ENCODE measurements at regions not wholly inside any gene's neighbourhood (a gene's known extent, or its start where the extent isn't known, plus 50 kb on each side); places are given as distances from the start of the nearest gene placed in this dataset.

DNA sequence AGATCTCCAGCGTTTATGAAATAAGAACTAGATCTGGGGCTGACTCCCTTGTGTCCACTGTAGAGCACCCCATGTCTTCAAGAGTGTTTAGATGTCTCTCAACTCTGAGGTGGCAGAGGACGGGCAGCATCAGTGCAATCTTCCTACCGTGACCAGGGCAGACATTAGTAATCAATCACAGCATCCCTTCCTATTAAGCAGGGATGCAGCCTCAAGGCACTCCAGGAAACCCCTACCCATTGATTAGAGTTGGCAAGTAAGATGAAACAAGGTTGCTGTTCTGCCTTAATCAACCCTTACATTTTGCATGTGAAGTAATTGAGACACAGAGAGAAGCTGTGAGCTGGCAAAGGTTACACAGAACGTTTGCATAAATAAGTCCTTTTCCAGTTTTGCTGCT lies 283.7 kb upstream of the ZMIZ1 start:
- peaks cover 5 to 8% of the 10 kb centered on the region in 2 experiments; a peak in 3 of 4 replicates for H3K4me1 ChIP-seq (ENCODE audit: control insufficient read depth in 1 of 2, insufficient read depth in 2 of 2, low read depth in 1 of 2, low read length in 1 of 2)
- no peaks in the 10 kb centered on the region for H4K20me1 ChIP-seq (ENCODE audit: insufficient read depth)
- no peaks in the 10 kb centered on the region for H3F3A ChIP-seq (replicated peaks; ENCODE audit: insufficient read depth)
- H3K79me2 ChIP-seq (ENCODE audit: insufficient read depth), result no peaks in the 10 kb centered on the region
- no peaks in the 10 kb centered on the region for H3K9me3 ChIP-seq
- no peak overlapping the region for H3K9ac ChIP-seq
- POLR2A ChIA-PET, result interaction anchor here (1.6 kb wide), 1 partner anchor 8 kb away, joined by 4 read pairs; no protein-coding TSS in a partner anchor
- no peak overlapping the region for H3K4me3 ChIP-seq (ENCODE audit: low read depth in 2 of 2, low read length in 1 of 2)
- no peak overlapping the region for H3K4me2 ChIP-seq
- CTCF ChIA-PET, result no interaction called here
- no peak for TF ChIP-seq POLR2AphosphoS5 (IDR thresholded peaks at IDR 0.05; ENCODE audit: low read depth, low read length)
- no peak for TF ChIP-seq FOSL2 (IDR thresholded peaks at IDR 0.05; ENCODE audit: borderline replicate concordance, low read depth)
- no peak overlapping the region for H2AFZ ChIP-seq (ENCODE audit: low read depth)
- DNase-seq, result no peak
- WGBS (ENCODE audit: low lambda C conversion rate), result 92% methylated on average over 4 of the region's 4 CpGs
- H3K27ac ChIP-seq (ENCODE audit: low read depth in 2 of 2, low read length in 1 of 2), result no peak overlapping the region
- H3K9me2 ChIP-seq, result no peaks in the 10 kb centered on the region
- H3K36me3 ChIP-seq (replicated peaks in 1 of 2; ENCODE audit: control insufficient read depth in 1 of 2, insufficient read depth in 2 of 2, low read length in 1 of 2), result no peaks in the 10 kb centered on the region
- no peaks in the 10 kb centered on the region; the same call in 1 of the 2 replicates for H3K27me3 ChIP-seq (ENCODE audit: insufficient read depth)

DNA sequence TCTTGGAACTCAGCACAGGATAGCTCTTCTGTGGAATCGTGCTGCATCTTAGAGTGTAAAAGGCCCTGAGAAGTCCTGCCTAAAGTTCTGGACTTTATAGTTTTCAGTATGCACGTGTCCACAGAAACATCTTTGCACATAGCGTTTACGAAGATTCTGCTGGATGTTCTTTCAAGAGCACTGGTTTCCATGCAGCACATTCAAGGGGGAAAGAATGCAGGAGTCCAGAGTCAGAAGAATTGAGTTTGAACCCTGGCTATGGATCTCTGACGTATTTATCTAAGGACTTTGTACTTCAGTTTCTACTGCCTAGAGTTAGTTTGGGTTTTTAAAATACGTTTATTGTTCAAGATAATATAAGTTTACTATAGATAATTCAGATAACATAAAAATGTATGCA lies 282.8 kb upstream of the ZMIZ1 start:
- TF ChIP-seq MEF2A (IDR thresholded peaks at IDR 0.05; ENCODE audit: borderline replicate concordance, low read depth) (no peak), GATA2 (CRISPR knock-in tag; IDR thresholded peaks at IDR 0.05) (no peak), REST (IDR thresholded peaks at IDR 0.05; ENCODE audit: low read depth, low read length) (no peak), MXI1 (IDR thresholded peaks at IDR 0.05; ENCODE audit: low read depth, low read length) (no peak), TAF1 (IDR thresholded peaks at IDR 0.05; ENCODE audit: borderline replicate concordance, low read depth, low read length) (no peak), ELF1 (IDR thresholded peaks at IDR 0.05) (no peak), ZBTB33 (IDR thresholded peaks at IDR 0.05; ENCODE audit: borderline replicate concordance, low read depth) (no peak), RFX5 (IDR thresholded peaks at IDR 0.05; ENCODE audit: low read length) (no peak), FOSL2 (IDR thresholded peaks at IDR 0.05; ENCODE audit: borderline replicate concordance, low read depth) (no peak), TCF12 (IDR thresholded peaks at IDR 0.05) (no peak), CHD2 (IDR thresholded peaks at IDR 0.05; ENCODE audit: low read length, partially characterized antibody) (no peak), NRF1 (IDR thresholded peaks at IDR 0.05; ENCODE audit: low read depth, low read length) (no peak), SMC3 (IDR thresholded peaks at IDR 0.05; ENCODE audit: low read depth, low read length) (no peak), FOXJ3 (CRISPR knock-in tag; IDR thresholded peaks at IDR 0.05) (no peak), RCOR1 (IDR thresholded peaks at IDR 0.05; ENCODE audit: low read length) (no peak), GABPA (IDR thresholded peaks at IDR 0.05; ENCODE audit: low read depth) (no peak)
- TF ChIP-seq, protein P1, sequence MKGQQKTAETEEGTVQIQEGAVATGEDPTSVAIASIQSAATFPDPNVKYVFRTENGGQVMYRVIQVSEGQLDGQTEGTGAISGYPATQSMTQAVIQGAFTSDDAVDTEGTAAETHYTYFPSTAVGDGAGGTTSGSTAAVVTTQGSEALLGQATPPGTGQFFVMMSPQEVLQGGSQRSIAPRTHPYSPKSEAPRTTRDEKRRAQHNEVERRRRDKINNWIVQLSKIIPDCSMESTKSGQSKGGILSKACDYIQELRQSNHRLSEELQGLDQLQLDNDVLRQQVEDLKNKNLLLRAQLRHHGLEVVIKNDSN (IDR thresholded peaks at IDR 0.05; ENCODE audit: borderline replicate concordance, low read depth), result no peak
- TF ChIP-seq, protein P2, sequence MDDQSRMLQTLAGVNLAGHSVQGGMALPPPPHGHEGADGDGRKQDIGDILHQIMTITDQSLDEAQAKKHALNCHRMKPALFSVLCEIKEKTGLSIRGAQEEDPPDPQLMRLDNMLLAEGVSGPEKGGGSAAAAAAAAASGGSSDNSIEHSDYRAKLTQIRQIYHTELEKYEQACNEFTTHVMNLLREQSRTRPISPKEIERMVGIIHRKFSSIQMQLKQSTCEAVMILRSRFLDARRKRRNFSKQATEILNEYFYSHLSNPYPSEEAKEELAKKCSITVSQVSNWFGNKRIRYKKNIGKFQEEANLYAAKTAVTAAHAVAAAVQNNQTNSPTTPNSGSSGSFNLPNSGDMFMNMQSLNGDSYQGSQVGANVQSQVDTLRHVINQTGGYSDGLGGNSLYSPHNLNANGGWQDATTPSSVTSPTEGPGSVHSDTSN (IDR thresholded peaks at IDR 0.05), result no peak
- TF ChIP-seq, protein P3, sequence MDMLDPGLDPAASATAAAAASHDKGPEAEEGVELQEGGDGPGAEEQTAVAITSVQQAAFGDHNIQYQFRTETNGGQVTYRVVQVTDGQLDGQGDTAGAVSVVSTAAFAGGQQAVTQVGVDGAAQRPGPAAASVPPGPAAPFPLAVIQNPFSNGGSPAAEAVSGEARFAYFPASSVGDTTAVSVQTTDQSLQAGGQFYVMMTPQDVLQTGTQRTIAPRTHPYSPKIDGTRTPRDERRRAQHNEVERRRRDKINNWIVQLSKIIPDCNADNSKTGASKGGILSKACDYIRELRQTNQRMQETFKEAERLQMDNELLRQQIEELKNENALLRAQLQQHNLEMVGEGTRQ (IDR thresholded peaks at IDR 0.05; ENCODE audit: borderline replicate concordance, low read depth, low read length), result no peak
- POLR2A ChIA-PET, result interaction anchor here (0.6 to 1.6 kb wide), 2 partner anchors 9 to 54 kb away, joined by 4 read pairs; no protein-coding TSS in a partner anchor
- CTCF ChIA-PET, result no interaction called here
- Histone ChIP-seq H4K20me1 (ENCODE audit: insufficient read depth) (no peaks in the 10 kb centered on the region), H3K4me2 (no peak overlapping the region), H3K9ac (no peak overlapping the region), H2AFZ (ENCODE audit: low read depth) (no peak overlapping the region), H3K27me3 (ENCODE audit: insufficient read depth) (no peaks in the 10 kb centered on the region; the same call in 1 of the 2 replicates), H3F3A (replicated peaks; ENCODE audit: insufficient read depth) (no peaks in the 10 kb centered on the region), H3K36me3 (replicated peaks in 1 of 2; ENCODE audit: control insufficient read depth in 1 of 2, insufficient read depth in 2 of 2, low read length in 1 of 2) (no peaks in the 10 kb centered on the region), H3K9me3 (no peaks in the 10 kb centered on the region), H3K27ac (ENCODE audit: low read depth in 2 of 2, low read length in 1 of 2) (no peak overlapping the region), H3K4me3 (ENCODE audit: low read depth in 2 of 2, low read length in 1 of 2) (no peak overlapping the region), H3K9me2 (no peaks in the 10 kb centered on the region), H3K4me1 (ENCODE audit: control insufficient read depth in 1 of 2, insufficient read depth in 2 of 2, low read depth in 1 of 2, low read length in 1 of 2) (peaks cover 5 to 8% of the 10 kb centered on the region in 2 experiments; a peak in 3 of 4 replicates), H3K79me2 (ENCODE audit: insufficient read depth) (no peaks in the 10 kb centered on the region)
- 87% methylated on average over 6 of the region's 6 CpGs for WGBS (ENCODE audit: low lambda C conversion rate)
- DNase-seq, result no peak
